ENCODE measurements at regions not wholly inside any gene's neighbourhood (a gene's known extent, or its start where the extent isn't known, plus 50 kb on each side); places are given as distances from the start of the nearest gene placed in this dataset.
A peak's percentile ranks its signal among the peaks of the same experiment; 100 is the strongest.
"Not testable (repeated sequence)": the region's sequence is repeated elsewhere in the genome, so short reads cannot be mapped to it uniquely, and the experiment has no call there.

DNA sequence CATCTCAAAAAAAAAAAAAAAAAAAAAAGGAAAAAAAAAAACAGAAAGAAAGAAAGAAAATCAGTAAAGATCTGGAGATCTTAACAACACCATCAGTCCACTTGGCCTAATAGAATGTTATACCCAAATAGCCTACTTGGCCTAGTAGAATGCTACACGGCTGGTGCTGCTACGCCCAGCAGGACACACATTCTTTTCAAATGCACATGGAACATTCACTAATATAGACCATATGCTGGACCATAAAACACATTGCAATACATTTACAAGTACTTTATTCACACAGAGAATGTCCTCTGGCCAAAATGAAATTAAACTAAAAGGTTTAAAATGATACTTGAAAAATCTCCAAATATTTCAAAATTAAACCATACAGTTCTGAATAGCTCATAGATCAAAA, 80.0 kb upstream of the TNFAIP3 start:
- DNase-seq: no peak

DNA sequence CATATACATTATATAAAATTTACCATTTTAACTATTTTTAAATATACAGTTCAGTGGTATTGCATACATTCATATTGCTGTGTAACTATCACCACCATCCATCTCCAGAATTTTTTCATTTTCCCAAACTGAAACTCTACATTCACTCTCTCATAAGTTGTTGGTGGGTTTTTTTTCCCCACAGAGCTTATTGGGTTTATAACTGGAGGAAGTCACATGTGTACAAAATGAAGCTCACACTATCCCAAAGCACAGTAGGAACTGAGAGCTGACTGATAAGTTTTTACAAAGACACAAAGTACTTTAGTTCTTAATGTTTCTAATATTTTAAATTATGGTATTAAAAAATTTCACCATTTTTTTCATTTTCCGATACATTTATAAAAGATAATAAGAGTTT, 78.8 kb upstream of the TNFAIP3 start:
- no peak for DNase-seq

DNA sequence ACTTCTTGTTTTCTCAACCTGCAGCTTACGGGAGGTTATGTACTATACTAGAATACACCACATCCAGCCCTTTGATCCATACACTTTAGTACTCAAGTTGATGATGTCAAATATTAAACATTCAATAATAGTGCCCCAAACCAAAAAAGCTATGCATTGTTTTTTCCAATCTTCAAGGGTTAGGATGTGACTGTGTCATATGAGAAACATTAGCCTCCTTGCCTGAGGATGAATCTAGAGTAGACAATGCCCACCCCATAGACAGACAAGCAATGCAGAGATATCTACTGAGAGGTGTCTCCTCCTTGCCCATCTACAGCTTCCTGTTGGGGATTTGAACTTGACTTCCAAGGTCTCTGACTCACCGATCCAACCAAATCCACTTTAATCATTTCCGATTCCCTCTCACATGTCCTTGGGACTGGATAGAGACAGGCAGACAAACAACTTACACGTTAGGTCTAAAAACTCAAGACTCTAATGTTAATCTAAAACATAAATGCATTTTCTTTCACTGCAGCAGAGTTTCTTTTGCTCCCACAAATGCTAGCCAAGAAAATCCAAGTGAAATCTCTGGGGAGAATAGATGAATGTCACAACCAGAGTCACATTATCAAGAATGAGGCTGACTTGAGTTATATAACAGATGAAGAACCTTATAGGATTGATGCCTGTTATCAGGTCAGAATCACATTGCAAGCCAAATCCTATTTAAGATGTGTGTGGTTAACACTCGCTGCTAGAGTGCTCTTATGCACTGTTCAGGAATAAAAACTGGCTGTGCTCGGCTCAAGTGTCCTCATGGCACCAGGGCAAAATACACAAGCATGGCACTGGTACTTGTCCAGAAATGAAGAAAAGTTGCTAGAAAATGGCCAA, 75.5 kb upstream of the TNFAIP3 start:
- DNase-seq: no peak

DNA sequence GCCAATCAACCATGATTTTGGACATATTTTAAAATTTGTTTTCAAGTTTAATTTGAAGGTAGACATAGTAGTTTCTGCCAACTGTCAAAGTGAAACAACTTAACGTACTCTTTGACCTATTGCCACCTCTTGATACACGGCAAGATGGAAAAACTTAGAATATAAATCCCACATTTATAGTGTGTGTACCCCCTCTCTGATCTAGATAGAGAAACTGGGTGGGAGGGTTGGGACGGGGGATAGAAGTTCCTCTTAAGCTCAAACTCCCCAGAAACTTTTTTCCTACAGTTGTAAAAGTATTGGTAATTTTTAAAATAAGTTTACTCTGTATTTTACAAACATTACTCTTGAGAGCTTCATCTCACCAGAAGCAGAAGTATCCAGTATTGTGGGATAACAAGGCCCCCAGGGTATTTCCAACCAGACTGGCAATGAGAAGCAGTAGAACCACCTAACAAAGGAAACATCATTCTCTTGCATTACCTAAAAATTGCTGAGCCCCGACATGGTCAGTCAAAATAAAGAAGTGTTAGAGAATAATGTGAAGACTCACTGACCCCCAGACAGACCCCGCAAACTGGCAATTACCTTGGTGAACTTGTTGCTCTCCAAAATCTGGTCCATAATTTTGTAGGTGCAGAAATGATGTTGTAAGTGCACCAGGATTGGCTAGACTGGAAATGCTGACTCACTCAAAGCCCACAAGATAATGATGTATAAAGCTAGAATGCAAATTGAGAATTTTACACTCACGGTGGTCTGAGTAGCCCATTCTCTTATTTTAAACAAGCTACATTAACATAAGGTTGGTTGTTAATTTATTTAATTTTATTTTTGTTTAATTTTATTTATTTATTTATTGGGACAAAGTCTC, 74.7 kb upstream of the TNFAIP3 start:
- DNase-seq: no peak

DNA sequence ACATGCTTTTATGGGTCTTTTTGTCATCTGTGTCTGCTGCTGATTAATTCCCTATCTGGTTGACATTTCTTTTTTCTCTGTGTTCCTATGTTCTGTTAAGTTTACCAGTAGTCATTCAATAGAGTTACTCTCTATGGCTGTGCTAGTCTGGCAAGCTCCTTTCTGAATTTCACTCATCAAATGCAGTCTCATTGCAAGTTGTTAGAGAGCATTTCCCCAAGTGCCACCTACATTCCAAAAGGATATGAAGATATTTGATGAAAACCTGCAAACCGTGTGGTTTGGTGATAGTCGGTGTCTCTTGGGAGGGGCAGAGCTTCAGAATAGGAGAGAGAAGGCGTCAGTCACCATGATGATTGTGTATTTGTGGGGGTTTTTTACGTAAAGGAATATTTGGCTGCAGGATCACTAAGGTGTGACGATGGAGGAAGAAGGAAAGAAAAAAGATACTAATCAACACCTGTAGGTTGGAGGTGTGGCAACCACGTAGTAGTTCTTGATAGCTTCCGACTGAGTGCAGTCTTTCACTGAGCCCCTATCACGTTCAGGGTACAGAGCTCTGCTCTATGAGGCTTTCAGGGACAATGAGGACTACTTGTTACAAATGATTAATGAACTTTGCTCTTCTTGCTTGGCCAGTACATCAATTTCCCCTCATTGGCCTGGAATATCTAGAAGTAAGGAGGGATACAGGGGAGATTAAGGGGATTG, 73.1 kb upstream of the TNFAIP3 start:
- DNase-seq: no peak

DNA sequence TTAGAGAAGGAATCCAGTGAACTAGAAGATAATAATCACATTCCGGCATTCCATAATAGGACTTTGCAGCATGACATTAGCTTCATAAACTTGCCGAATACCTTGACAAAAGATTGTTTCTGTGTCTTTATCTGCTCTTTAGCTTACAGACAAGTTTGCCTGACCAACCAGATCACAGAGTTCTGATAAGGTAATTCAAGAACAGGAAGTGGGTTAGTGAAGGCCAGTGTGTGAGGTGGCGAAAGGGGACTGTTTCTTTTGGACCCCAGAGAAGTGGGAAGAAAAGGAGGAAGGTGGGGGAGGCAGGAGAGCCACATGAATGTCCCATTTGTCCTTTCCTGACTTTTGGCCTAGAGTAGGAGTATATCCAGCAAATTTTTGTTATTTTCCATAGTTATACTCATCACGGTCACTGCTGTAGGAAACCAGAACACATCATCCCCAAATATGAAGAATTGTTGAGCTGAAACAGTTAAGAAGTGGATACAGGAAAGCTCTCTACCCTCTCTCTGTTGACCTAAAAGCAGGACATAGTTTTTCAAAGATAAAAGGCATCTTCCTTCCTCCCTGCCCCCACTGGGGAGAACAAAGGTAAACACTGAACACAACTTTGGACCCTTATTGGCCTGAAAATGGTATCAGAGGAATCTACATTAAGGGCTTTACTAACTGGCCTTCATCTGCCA, 72.4 kb upstream of the TNFAIP3 start:
- no peak for DNase-seq

DNA sequence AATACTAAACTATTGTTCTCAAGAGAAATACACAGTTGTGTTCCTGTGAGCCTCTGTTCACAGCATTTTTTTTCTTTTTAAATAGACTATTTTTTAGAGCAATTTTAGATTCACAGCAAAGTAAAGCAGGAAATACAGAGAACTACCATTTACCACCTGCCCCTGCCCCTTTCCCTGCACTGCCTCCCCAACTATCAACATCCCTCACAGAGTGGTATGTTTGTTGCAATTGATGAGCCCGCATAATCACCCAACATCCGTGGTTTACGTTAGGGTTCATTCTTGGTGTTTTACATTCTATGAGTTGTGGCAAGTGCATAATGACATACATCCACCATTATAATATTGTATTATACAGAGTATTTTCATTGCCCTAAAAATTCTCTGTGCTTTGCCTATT, 71.6 kb upstream of the TNFAIP3 start:
- no peak for DNase-seq

DNA sequence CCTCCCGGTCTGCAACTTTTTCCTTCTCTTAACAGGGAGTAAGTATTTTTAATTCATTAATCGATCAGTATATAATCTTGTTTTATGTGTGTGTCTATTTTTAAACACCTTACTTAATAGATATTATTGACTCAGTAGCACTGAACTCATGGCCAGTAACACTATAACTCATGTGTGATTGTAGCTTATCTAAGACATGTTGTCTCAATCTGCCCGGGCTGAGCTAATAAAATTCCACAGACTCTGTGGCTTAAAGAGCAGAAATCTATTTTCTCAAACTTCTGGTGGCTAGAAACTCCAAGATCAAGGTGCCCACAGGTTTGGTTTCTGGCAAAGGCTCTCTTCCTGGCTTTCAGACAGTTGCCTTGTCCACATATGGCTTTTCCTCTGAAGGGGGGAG, 68.8 kb upstream of the TNFAIP3 start:
- no peak for DNase-seq

DNA sequence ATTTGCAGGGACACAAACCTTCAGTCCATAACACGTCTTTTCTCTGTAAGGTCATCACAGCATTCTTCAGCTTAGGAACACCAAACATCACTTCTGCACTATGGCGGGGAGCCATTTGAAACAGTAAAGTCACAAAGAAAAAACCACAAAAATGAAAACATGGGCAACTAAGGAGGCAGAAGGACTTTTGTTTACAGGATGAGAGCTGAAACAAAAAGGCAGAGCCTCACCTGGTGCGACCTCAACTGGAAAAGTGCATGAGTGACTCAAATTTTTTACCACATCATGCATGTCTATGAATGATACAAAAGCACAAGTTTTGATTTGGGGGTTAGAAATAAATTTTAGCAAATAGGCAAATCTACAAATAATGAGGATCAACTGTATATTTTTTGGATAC, 68.2 kb upstream of the TNFAIP3 start:
- peak; percentile 65 for DNase-seq

DNA sequence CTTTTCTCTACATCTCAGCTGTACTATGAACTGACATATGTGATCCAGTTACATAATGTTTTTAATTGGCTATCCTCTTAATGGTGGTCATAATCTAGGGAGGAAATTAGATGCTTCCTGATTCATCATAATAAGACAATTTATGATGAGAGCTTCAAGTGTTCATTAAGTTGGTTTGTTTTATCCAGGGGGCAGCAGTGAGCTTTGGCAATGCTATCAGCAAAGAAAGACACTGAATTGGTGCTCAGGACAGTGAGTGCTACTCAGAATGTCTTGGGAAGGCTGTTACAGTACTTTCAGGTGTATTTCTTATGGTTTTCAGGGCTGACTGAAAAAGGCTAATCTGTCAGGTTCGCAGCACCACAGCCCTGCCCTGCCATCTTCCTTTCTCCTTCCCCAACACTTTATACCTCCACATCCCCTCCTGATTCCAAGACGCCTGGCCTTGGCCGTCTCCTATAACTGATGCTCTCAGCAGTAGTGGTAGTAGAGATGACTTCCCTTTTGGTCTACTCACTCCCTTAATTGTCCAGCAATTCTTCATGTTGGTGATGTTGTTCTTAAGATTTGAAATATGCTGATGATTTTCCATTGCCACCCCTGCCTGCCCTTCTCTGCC, 67.0 kb upstream of the TNFAIP3 start:
- DNase-seq: peak; percentile 80

DNA sequence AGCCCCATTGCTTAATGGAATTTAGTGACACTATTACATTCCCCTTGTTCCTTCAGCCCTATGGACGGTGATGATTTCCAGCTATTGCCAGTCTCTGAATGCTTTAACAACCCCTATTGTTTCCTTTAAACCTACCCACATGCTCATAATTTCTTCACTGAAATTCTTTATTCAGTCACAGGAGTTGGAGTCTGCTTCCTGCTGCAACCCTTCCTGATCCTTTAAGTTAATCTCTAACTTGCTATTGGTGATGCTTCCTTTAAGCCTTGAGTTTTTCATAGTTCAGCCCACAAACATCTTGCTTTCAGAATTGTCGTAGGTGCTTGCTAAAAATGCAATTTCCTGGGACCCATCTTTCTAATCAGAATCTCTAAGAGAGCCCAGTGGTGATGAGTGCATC, 66.3 kb upstream of the TNFAIP3 start:
- no peak for DNase-seq

DNA sequence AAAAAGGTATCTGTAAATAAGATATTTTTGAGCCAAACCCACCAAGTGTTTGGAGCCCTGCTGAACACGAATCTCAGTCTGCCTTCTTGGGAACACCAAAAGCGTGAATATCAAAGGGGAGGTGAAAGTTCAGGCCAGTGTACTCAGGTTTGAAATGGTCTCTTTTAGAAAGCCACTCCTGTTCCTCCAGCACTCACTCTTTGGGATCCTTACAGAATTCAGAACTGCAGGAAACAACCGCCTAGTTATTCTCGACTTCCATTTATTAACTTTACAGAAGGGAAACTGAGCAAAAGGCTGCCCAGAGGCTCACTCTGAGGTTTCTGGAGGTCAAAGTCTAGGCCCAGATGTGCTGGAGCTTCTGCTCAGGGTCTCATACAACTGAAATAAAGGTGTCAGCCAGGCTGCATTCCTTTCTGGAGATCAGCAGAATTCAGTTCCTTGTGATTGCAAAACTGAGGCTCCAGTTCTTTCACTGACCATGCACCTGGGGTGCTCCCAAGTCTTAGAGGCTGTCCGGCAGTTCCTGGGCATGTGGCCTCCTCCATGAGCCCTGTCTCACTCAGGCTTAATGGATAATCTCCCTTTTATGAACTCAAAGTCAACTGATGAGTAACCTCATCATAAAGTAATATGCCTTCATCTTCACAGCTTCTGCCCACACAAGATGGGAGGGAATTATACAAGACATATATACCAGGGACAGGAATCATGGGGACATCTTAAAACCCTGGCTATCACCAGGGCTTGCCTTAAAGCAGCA, 65.5 kb upstream of the TNFAIP3 start:
- no peak for DNase-seq

DNA sequence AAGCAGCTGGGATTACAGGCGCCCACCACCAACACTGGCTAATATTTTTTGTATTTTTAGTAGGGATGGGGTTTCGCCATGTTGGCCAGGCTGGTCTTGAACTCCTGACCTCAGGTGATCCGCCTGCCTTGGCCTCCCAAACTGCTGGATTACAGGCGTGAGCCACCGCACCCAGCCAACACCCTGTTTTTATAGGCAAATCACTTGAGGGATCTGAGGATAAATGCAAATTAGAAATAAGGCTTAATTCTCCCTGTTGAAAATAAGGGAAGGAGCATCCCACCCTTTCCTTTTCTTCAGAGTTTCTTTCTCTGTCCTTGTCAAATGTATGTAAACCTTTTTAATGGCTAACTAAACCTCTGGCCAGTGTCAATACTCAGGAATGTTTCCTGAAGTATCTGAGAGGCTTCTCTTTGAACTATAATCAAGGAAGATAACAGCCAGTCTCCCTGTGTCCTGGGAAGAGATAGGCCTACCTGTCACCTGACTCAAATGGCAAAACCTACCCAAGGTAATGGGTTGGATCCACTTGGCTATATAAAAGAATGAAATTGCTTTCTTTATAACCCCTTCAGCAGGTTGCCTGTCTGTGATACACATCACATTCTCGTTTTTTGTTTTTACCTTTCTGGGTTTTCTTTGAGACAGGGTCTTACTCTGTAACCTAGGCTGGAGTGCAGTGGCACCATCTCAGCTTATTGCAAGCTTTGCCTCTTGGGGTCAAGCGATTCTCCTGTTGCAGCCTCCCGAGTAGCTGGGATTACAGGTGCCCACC, 64.5 kb upstream of the TNFAIP3 start:
- no peak for DNase-seq

DNA sequence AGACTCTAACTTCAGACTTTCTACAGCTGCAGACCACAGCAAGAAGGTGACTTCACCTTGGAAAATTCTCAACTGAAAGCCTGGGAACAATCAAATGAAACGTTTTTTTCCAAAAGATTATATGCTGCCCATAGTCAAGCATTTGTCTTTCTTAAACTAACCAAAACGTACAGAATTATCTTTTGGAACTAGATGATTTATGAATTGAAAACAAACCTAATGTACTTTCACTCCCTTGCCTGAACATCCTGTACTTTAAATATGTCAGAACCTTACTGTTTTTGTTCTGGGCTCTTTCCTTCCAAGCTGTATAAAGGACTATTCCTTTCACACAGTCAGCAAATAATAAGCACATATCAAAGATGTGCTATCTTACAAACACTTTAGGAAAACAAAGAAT, 62.4 kb upstream of the TNFAIP3 start:
- DNase-seq: no peak

DNA sequence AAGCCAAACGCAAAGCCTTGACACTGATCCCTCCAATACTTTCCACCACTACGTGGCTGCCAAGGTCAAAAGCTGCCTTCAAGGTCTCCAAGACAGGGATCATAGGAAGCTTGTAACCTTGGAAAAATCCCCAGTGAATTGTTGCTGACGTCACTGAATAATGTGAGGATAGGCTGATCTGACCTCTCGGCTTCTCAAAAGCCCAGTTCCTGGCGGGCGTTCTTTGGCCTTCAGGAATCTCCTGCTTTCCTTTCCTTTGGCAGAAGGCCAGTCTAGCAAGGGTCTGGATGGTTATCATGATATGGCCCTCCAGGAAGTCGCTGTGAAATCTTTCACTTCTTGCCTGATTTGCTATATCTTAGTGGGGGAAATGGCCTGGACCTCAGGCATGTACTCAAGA, 61.4 kb upstream of the TNFAIP3 start:
- no peak for DNase-seq

DNA sequence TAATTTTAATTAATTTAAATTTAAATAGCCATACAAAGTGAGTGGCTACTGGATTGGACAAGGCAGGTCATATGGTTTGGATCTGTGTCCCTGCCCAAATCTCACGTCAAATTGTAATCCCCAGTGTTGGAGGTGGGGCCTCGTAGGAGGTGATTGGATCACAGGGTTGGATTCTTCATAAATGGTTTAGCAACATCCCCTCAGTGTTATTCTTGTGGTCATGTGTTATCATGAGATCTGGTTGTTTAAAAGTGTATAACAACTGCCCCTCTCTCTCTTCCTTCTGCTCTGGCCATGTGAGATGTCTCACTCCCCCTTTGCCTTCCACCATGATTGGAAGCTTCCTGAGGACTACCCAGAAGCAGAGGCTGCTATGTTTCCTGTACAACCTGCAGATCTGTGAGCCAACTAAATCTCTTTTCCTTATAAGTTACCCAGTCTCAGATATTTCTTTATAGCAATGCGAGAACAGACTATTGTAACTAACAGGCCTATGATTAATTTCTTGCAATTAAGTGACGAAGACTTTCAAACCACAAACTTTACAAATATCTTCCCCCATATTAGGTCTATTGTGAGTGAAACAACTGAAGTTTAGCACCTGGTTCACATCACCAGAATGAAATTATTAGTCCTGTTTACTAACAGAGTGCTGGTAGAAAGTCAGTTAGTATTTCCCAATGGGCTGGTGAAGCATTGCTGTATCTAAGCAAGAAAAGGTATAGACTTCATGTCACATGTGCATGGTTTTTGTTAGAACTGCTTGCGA, 60.0 kb upstream of the TNFAIP3 start:
- no peak for DNase-seq

DNA sequence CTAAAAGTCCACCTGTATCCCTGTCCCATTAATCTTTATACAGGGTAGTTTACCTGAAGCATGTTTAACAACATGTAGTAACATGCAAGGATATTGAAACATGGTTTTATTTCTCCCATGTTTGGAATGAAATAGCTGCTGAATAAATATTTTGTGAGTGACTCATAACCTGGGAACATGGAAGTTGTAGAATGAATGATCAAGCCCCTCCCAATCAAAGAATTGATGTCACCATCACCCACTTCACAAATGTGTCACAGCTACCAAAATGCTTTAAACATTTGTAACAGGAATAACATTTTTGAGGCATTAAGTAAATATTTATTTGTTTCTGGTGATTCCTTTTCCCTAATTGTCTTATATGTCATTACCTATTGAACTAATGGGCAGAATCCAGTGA, 58.9 kb upstream of the TNFAIP3 start:
- DNase-seq: no peak

DNA sequence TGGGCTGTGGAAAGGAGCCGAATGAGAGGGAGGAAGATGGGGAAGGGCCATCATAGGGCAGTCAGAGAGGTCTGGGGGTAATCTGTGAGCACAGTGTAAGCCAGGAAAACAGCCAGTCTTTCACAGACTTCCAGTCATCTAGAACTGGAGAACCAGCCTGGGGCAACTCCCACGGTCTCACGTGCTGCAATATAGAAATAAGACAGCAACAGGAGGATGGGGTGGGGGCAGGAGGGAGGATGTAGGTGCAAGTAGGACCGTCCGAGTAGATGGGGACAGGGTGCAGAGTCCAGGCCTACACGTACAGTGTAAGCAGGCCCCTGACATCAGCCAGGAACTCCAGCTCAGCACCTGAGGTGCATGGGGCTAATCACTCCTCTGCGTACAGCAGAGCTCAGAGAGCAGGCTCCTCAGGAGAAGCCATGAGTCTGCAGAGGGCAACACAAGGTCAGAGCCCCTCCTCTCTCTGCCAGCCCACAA, 58.2 kb upstream of the TNFAIP3 start:
- no peak for DNase-seq

DNA sequence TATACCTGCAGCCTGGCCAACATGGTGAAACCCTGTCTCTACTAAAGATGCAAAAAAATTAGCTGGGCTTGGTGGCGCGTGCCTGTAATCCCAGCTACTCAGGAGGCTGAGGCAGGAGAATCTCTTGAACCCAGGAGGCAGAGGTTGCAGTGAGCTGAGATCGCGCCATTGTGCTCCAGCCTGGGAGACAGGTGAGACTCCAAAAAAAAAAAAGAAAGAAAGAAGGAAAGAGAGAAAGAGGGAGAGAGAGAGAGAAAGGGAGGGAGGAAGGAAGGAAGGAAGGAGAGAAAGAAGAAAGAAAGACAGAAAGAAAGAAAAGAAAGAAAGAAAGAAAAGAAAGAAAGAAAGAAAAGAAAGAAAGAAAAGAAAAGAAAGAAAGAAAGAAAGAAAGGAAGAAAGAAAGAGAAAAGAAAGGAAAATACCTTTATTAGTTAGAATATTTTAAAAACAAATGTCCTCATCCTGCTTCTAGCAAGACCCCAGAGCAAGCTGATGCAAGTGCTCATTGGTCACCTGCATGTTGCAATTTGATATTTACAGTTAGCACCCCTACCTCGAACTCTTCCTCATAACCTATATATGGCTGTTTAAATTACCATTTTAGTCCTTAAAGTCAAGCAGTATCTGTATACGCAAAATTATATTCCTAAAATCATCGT, 57.0 kb upstream of the TNFAIP3 start:
- DNase-seq: not testable (repeated sequence)
